ENCODE measurements at regions not wholly inside any gene's neighbourhood (a gene's known extent, or its start where the extent isn't known, plus 50 kb on each side); places are given as distances from the start of the nearest gene placed in this dataset.

GRCh38 chr2:106988361-106988760 lies 102.4 kb upstream of the ST6GAL2 start:
- Mint-ChIP-seq H3K27ac (no peak overlapping the region), H3K9me3 (peaks cover 0 to 16% (median 0%) of the 10 kb centered on the region in 9 donors), H3K4me1 (no peaks in the 10 kb centered on the region), H3K4me3 (no peak overlapping the region), H3K36me3 (no peaks in the 10 kb centered on the region), H3K27me3 (peaks cover 0 to 1% (median 0%) of the 10 kb centered on the region in 5 donors)
- POLR2A ChIA-PET: no interaction called here
- ATAC-seq (no peak), DNase-seq (no peak)

DNA sequence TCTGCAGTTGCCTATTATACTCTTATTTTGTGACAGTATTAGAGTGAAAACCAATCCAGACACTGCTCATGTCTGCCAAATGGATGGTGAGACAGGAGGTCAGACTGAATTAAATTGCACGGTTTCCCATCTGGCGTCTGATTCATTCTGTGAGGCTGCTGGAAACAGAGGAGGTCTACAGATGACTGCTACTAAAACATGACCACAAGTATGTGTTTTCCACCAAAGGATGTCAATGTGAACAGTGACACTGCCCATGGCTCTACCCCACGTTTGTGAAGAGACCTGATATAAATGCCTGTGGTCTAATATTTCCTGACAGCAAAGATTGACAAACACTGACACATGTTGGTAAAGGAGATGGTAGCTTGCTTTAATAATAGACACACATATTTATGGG lies 104.3 kb upstream of the ST6GAL2 start:
- H3K9me3 Mint-ChIP-seq: peaks cover 0 to 5% (median 0%) of the 10 kb centered on the region in 9 donors
- no peaks in the 10 kb centered on the region for H3K4me1 Mint-ChIP-seq
- DNase-seq (no peak), ATAC-seq (no peak)
- H3K27me3 Mint-ChIP-seq: no peaks in the 10 kb centered on the region
- no peak overlapping the region for H3K27ac Mint-ChIP-seq
- POLR2A ChIA-PET: no interaction called here
- no peak overlapping the region for H3K4me3 Mint-ChIP-seq
- H3K36me3 Mint-ChIP-seq: no peaks in the 10 kb centered on the region

- peaks cover 0 to 3% (median 1%) of the 10 kb centered on the region in 5 donors for H3K27me3 Mint-ChIP-seq
- ATAC-seq: no peak
- H3K27ac Mint-ChIP-seq: no peak overlapping the region
- H3K4me3 Mint-ChIP-seq: no peak overlapping the region
- peaks cover 0 to 5% (median 0%) of the 10 kb centered on the region in 9 donors for H3K9me3 Mint-ChIP-seq
- POLR2A ChIA-PET: no interaction called here
- no peaks in the 10 kb centered on the region for H3K36me3 Mint-ChIP-seq
- H3K4me1 Mint-ChIP-seq: no peaks in the 10 kb centered on the region
- DNase-seq: no peak
Measured at GRCh38 chr2:106991866-106992265, 105.9 kb upstream of the ST6GAL2 start.

- H3K4me3 Mint-ChIP-seq: no peak overlapping the region
- DNase-seq: no peak
- H3K36me3 Mint-ChIP-seq: no peaks in the 10 kb centered on the region
- POLR2A ChIA-PET: no interaction called here
- no peak for ATAC-seq
- no peak overlapping the region for H3K27ac Mint-ChIP-seq
- no peaks in the 10 kb centered on the region for H3K4me1 Mint-ChIP-seq
- peaks cover 0 to 5% (median 0%) of the 10 kb centered on the region in 9 donors for H3K9me3 Mint-ChIP-seq
- peaks cover 0 to 16% (median 3%) of the 10 kb centered on the region in 5 donors for H3K27me3 Mint-ChIP-seq
Measured at GRCh38 chr2:106995556-106995955, 109.6 kb upstream of the ST6GAL2 start.

GRCh38 chr2:106996171-106996769 lies 110.3 kb upstream of the ST6GAL2 start:
- H3K4me1 Mint-ChIP-seq: no peaks in the 10 kb centered on the region
- peaks cover 0 to 5% (median 0%) of the 10 kb centered on the region in 9 donors for H3K9me3 Mint-ChIP-seq
- DNase-seq (no peak), ATAC-seq (no peak)
- POLR2A ChIA-PET: no interaction called here
- no peak overlapping the region for H3K4me3 Mint-ChIP-seq
- H3K27ac Mint-ChIP-seq: no peak overlapping the region
- no peaks in the 10 kb centered on the region for H3K36me3 Mint-ChIP-seq
- peaks cover 0 to 16% (median 3%) of the 10 kb centered on the region in 5 donors for H3K27me3 Mint-ChIP-seq

- ATAC-seq (no peak), DNase-seq (no peak)
- H3K27me3 Mint-ChIP-seq: peaks cover 0 to 16% (median 3%) of the 10 kb centered on the region in 5 donors
- POLR2A ChIA-PET: no interaction called here
- no peak overlapping the region for H3K27ac Mint-ChIP-seq
- H3K4me3 Mint-ChIP-seq: no peak overlapping the region
- no peaks in the 10 kb centered on the region for H3K36me3 Mint-ChIP-seq
- peaks cover 0 to 5% (median 0%) of the 10 kb centered on the region in 9 donors for H3K9me3 Mint-ChIP-seq
- no peaks in the 10 kb centered on the region for H3K4me1 Mint-ChIP-seq
Measured at GRCh38 chr2:106997204-106997603, 111.2 kb upstream of the ST6GAL2 start.

DNA sequence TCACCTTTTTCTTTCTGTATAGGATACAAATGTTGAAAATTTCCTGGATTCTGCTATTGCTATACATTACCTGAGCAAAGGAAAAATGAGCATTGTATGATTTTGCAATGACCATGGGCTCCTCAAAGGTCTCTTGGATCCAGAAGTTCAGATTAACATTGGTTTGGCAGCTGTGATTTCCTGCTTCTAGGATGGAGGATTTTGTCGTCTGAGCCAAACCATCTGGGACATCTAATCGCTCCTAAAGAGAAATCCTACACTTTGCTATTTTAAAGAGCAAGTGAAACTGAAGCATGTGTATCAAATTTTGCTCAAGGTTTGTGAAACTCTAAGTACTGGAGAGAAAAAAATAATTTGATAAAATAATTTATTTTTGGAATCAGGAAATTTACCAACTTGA lies 115.1 kb upstream of the ST6GAL2 start:
- ATAC-seq (no peak), DNase-seq (no peak)
- Mint-ChIP-seq H3K27me3 (peaks cover 0 to 14% (median 6%) of the 10 kb centered on the region in 5 donors), H3K27ac (no peak overlapping the region), H3K9me3 (peaks cover 0 to 3% (median 0%) of the 10 kb centered on the region in 9 donors), H3K36me3 (no peaks in the 10 kb centered on the region), H3K4me3 (no peak overlapping the region), H3K4me1 (no peaks in the 10 kb centered on the region)
- POLR2A ChIA-PET: no interaction called here

- Mint-ChIP-seq H3K36me3 (no peaks in the 10 kb centered on the region), H3K27me3 (peaks cover 0 to 13% (median 6%) of the 10 kb centered on the region in 5 donors), H3K9me3 (peaks cover 0 to 3% (median 0%) of the 10 kb centered on the region in 9 donors), H3K4me1 (no peaks in the 10 kb centered on the region), H3K27ac (no peak overlapping the region), H3K4me3 (no peak overlapping the region)
- ATAC-seq (no peak), DNase-seq (no peak)
- POLR2A ChIA-PET: no interaction called here
Measured at GRCh38 chr2:107001551-107001950, 115.6 kb upstream of the ST6GAL2 start.

DNA sequence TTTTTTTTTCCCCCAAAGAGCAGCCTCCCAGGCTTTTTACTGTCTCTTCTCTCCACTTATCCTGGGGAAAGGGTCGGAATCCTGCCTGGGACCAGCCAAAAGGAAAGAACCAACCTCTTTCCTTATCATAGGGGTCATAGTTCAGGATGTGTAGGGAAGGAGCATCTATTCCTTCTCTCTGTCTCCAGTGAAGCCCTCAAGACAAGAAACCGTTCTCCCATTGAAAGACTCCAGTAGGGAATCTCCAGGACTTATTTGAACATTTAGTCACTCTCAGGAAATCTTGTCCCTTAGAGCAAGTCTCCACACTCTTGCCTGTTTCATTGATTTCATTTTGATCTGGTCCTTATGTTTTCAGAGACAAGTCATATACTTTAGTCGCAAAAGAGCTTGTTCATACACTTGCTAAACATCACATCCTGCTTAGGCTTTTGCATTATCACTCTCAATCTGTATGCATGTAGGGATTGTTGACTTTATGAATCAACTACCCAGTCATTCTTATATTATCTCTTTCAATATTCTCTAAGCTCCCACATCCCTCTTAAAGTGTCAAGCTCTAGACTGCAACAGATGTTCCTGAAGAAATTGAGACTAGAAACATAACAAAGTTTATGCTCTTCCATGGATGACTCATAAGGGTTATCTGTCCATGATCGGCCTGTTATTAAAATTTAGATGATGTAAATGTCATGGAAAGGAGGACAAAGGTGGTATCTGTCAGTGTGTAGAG lies 116.2 kb upstream of the ST6GAL2 start:
- DNase-seq (no peak), ATAC-seq (no peak)
- H3K36me3 Mint-ChIP-seq: no peaks in the 10 kb centered on the region
- no peaks in the 10 kb centered on the region for H3K4me1 Mint-ChIP-seq
- no peak overlapping the region for H3K4me3 Mint-ChIP-seq
- H3K27ac Mint-ChIP-seq: no peak overlapping the region
- peaks cover 0 to 3% (median 0%) of the 10 kb centered on the region in 9 donors for H3K9me3 Mint-ChIP-seq
- POLR2A ChIA-PET: no interaction called here
- peaks cover 0 to 12% (median 6%) of the 10 kb centered on the region in 5 donors for H3K27me3 Mint-ChIP-seq

- Mint-ChIP-seq H3K27me3 (peaks cover 0 to 6% (median under 1%) of the 10 kb centered on the region in 5 donors), H3K4me3 (no peak overlapping the region), H3K4me1 (no peaks in the 10 kb centered on the region), H3K36me3 (no peaks in the 10 kb centered on the region), H3K27ac (no peak overlapping the region), H3K9me3 (peaks cover 0 to 3% (median 0%) of the 10 kb centered on the region in 9 donors)
- no peak for ATAC-seq
- DNase-seq: no peak
- POLR2A ChIA-PET: no interaction called here
Measured at GRCh38 chr2:107002735-107003134, 116.8 kb upstream of the ST6GAL2 start.

DNA sequence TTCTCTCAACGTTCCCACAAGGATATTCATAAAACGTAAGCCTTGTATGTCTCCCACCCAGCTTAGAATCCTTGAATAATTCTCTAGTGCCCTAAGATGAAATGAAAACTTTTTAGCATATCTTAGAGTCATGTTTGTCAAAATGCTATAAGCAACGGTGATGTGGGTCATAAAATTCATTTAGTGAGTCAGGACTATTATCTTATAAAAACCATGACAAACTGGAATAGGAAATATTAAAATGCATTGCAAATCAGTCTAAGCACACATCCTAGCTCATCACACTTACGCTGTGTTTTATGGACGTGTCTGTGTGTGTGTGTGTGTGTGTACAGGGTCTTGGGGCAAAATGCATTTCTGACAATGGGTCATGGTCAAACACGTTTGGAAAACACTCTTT lies 119.9 kb upstream of the ST6GAL2 start:
- ATAC-seq: no peak
- peaks cover 0 to 5% (median 0%) of the 10 kb centered on the region in 5 donors for H3K27me3 Mint-ChIP-seq
- no peaks in the 10 kb centered on the region for H3K36me3 Mint-ChIP-seq

DNA sequence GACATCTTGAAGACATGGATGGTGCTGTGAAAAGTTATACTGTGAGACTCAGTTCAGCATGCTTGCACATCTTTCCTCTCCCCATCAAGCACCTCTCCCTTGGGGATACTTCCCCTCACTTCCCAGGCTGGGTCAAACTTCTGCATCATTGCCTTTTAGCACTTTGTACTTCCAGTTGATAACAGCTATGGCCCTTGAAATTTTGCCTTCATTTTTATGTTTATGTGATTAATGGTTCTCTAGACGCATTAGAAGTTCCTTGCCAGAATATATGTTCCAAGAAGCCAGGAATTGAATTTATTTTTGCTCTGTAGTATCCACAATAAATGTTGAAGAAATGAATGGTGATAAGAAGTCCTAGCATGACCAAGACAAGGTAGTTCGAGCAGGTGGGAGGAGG lies 120.9 kb upstream of the ST6GAL2 start:
- Mint-ChIP-seq H3K27ac (no peak overlapping the region), H3K27me3 (peaks cover 0 to 5% (median 0%) of the 10 kb centered on the region in 5 donors), H3K9me3 (peaks cover 0 to 6% (median 0%) of the 10 kb centered on the region in 9 donors), H3K4me1 (no peaks in the 10 kb centered on the region), H3K36me3 (no peaks in the 10 kb centered on the region), H3K4me3 (no peak overlapping the region)
- ATAC-seq (no peak), DNase-seq (no peak)
- POLR2A ChIA-PET: no interaction called here

More for the DNA sequence above, 119.9 kb upstream of the ST6GAL2 start:
- H3K9me3 Mint-ChIP-seq: no peaks in the 10 kb centered on the region
- H3K4me1 Mint-ChIP-seq: no peaks in the 10 kb centered on the region
- no peak overlapping the region for H3K27ac Mint-ChIP-seq
- no peak overlapping the region for H3K4me3 Mint-ChIP-seq
- DNase-seq: no peak
- POLR2A ChIA-PET: interaction anchor here (0.6 kb wide), 1 partner anchor 261 kb away, joined by 3 read pairs; no protein-coding TSS in a partner anchor

GRCh38 chr2:107007927-107008326 lies 122.0 kb upstream of the ST6GAL2 start:
- Mint-ChIP-seq H3K27me3 (peaks cover 0 to 5% (median 0%) of the 10 kb centered on the region in 5 donors), H3K36me3 (no peaks in the 10 kb centered on the region), H3K9me3 (peaks cover 0 to 6% (median 0%) of the 10 kb centered on the region in 9 donors), H3K27ac (no peak overlapping the region), H3K4me1 (no peaks in the 10 kb centered on the region), H3K4me3 (no peak overlapping the region)
- ATAC-seq (no peak), DNase-seq (no peak)
- POLR2A ChIA-PET: no interaction called here

Measured in naive thymus-derived CD8-positive, alpha-beta T cell (primary cell).